ENCODE measurements at regions not wholly inside any gene's neighbourhood (a gene's known extent, or its start where the extent isn't known, plus 50 kb on each side); places are given as distances from the start of the nearest gene placed in this dataset.

DNA sequence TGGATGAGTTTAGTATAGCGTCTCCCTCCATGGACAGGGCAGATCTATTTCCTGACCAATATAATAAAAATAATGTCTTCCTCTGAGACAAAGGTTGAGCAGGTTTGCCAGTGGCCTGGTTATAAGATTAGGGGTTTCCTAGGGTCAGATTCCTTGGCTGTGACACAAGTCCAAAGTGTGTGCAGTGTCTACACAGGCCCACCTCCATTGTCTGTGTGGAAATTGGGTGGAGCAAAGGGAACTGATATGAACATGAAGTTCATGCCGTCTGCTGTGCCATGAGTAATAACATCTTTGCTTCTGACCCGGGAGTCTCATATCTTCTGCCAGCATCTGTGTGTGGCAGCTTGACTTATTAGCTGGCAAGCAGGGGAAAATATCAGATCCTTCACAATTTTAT lies 187.7 kb upstream of the BOD1L1 start:
- TF ChIP-seq CTCF (IDR thresholded peaks at IDR 0.05), result no peak
- no peak for TF ChIP-seq POLR2A (IDR thresholded peaks at IDR 0.05)
- TF ChIP-seq POLR2AphosphoS5 (IDR thresholded peaks at IDR 0.05), result no peak
